ENCODE measurements at regions not wholly inside any gene's neighbourhood (a gene's known extent, or its start where the extent isn't known, plus 50 kb on each side); places are given as distances from the start of the nearest gene placed in this dataset.

DNA sequence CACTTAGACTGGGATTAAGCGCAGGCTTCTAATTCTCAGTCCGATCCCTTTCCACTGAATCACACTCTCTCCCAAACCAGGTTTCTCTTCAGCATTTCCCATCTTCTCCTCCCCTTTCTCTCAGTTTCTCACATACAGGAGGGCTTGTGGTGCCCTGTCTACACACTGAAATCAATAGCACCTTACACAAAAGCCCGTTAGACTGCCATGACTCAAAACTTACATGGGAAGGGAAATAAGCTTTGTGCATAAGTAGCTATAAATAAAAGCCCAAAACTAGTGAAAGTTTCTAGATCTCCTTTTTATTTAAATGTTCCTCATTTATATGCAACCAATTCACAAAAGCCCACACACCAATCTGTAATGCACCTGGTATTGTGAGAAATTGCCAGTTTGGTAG lies 318.4 kb downstream of the TXNL1 start:
- ATAC-seq = no peak
- no peaks in the 10 kb centered on the region for H3K36me3 Mint-ChIP-seq (ENCODE audit: low read depth)
- no peak for DNase-seq
- CTCF ChIA-PET = no interaction called here
- no peak overlapping the region for H3K4me3 Mint-ChIP-seq
- no peak overlapping the region for H3K27ac Mint-ChIP-seq
- no peaks in the 10 kb centered on the region for H3K27me3 Mint-ChIP-seq (ENCODE audit: low read depth)
- no peaks in the 10 kb centered on the region for H3K9me3 Mint-ChIP-seq (ENCODE audit: insufficient read depth)
- H3K4me1 Mint-ChIP-seq (ENCODE audit: low read depth) = no peaks in the 10 kb centered on the region
- POLR2A ChIA-PET = no interaction called here

DNA sequence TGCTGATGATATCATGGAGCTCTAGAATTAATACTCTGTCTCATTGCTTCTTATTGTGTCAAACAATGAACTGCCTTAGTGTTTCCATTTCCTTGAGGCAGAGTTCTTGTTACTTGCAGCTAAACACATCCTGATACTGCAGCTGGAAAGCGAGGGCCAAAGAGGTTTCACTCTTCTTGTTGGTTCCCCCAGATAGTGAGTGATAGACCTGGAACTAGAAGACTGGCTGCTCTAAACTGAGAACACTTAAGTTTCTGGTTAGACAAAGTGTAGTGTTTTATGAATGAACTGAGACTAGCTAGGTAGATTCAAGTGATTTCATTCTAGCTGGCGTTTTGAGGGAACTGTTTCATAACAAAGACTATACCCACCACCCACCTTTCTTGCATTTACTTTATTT lies 321.7 kb downstream of the TXNL1 start:
- no peak for ATAC-seq
- Mint-ChIP-seq H3K36me3 (ENCODE audit: low read depth) (no peaks in the 10 kb centered on the region), H3K27ac (no peak overlapping the region), H3K4me1 (ENCODE audit: low read depth) (no peaks in the 10 kb centered on the region), H3K4me3 (no peak overlapping the region), H3K27me3 (ENCODE audit: low read depth) (no peaks in the 10 kb centered on the region), H3K9me3 (ENCODE audit: insufficient read depth) (no peaks in the 10 kb centered on the region)
- ChIA-PET POLR2A (no interaction called here), CTCF (interaction anchor here (0.6 kb wide), 1 partner anchor 553 kb away, joined by 3 read pairs; no protein-coding TSS in a partner anchor)
- no peak for DNase-seq

DNA sequence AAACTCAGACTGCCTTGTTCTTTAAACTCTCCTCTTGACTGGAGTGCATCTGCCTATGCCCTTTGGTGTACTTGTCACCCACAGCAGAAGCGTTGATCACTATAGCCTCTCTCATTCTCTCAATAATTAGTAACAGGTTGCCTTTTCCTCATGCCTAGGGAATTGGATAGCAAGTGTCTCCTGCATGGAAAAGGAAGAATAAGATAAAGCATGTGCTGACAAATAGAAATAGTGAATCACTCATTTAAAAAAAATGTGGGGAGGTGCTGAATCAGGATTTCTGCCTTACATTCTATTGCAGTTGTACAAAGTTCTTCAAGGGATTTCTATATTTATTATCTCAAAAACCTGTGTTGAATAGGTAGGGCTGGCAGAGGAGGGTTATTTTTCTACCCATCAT lies 323.0 kb downstream of the TXNL1 start:
- Mint-ChIP-seq H3K9me3 (ENCODE audit: insufficient read depth) (no peaks in the 10 kb centered on the region), H3K36me3 (ENCODE audit: low read depth) (no peaks in the 10 kb centered on the region), H3K4me1 (ENCODE audit: low read depth) (no peaks in the 10 kb centered on the region), H3K27me3 (ENCODE audit: low read depth) (no peaks in the 10 kb centered on the region), H3K4me3 (no peak overlapping the region), H3K27ac (no peak overlapping the region)
- ATAC-seq (no peak), DNase-seq (no peak)
- ChIA-PET POLR2A (no interaction called here), CTCF (no interaction called here)

DNA sequence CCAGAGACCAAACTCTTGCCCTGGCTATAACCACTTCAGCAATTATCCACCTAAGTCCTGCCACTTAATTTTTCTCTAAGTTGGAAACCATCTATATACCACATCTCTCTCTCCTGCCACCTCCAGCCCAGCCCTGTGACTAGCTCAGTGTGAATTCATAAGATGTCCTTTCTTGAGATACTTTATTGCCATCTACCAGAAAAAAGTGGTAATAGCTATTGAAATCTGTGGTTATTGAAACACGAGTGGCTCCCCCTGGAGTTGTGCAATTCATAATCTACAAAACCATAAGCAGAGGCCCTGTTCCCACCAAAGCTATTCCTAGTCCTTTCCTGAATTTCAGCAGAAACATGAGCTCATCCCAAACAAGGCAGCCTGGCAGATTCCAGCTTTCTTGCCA lies 324.0 kb downstream of the TXNL1 start:
- no peak for ATAC-seq
- H3K9me3 Mint-ChIP-seq (ENCODE audit: insufficient read depth) = no peaks in the 10 kb centered on the region
- H3K4me1 Mint-ChIP-seq (ENCODE audit: low read depth) = no peaks in the 10 kb centered on the region
- POLR2A ChIA-PET = no interaction called here
- no peaks in the 10 kb centered on the region for H3K27me3 Mint-ChIP-seq (ENCODE audit: low read depth)
- H3K36me3 Mint-ChIP-seq (ENCODE audit: low read depth) = no peaks in the 10 kb centered on the region
- H3K27ac Mint-ChIP-seq = no peak overlapping the region
- no peak overlapping the region for H3K4me3 Mint-ChIP-seq
- no peak for DNase-seq
- CTCF ChIA-PET = no interaction called here

DNA sequence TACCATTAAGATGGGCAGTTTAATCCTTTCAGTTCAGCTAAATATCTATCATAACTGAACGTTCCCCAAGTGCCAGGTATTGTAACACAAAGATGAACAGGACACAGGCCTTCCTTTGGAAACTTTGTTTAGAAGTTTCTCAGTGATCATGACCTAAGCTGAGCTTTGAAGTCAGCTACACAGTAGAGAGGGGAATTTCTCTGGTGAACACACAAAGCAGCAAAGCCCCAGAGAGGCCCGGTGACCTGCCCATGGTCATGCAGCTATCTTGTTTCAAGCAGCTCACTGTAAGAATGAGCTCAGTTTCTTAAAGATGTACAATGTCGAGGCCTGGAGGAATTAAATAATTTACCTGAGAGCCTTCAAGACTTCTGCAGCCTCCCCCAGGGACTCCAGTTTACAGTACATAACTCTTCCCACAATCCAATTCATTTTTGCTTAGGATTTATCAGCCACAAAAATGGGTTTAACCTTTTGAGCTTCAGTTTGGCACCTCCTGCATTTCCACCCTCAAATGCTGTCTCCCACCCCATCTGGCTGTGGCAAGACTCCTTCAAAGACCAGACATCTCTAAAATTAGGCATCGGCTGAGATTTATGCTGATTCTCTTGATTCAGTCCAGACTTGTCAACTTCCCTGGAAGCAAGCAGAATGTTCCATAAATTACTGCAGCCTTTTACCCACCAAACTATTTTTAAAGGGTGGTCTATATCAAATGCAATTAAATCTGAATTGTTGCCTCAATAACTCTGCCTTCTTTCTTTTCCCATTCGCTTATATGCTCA lies 325.6 kb downstream of the TXNL1 start:
- Mint-ChIP-seq H3K27ac (no peak overlapping the region), H3K4me3 (no peak overlapping the region), H3K27me3 (ENCODE audit: low read depth) (no peaks in the 10 kb centered on the region), H3K4me1 (ENCODE audit: low read depth) (peaks cover 4% of the 10 kb centered on the region), H3K36me3 (ENCODE audit: low read depth) (no peaks in the 10 kb centered on the region), H3K9me3 (ENCODE audit: insufficient read depth) (no peaks in the 10 kb centered on the region)
- no peak for DNase-seq
- ChIA-PET CTCF (no interaction called here), POLR2A (no interaction called here)
- no peak for ATAC-seq

DNA sequence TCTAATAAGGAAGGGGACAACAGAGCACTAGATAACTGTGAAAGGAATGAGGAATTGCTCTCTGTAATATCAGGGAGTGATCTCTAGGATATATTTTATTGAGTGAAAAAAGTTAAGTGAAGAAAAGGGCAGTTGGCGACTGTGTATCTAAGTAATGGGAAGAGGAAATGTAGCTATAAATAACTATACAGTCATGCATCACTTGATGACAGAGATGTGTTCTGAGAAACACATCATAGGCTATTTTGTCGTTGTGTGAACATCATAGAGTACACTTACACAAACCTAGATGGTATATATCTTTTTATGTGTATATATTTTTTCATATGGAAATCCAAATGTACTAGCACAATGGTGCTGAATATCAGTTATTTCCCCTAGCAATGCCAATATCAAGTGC lies 329.3 kb downstream of the TXNL1 start:
- POLR2A ChIA-PET = no interaction called here
- Mint-ChIP-seq H3K4me3 (no peak overlapping the region), H3K36me3 (ENCODE audit: low read depth) (no peaks in the 10 kb centered on the region), H3K27ac (no peak overlapping the region), H3K4me1 (ENCODE audit: low read depth) (peaks cover 5% of the 10 kb centered on the region), H3K9me3 (ENCODE audit: insufficient read depth) (no peaks in the 10 kb centered on the region), H3K27me3 (ENCODE audit: low read depth) (no peaks in the 10 kb centered on the region)
- ATAC-seq = no peak
- CTCF ChIA-PET = no interaction called here
- no peak for DNase-seq

DNA sequence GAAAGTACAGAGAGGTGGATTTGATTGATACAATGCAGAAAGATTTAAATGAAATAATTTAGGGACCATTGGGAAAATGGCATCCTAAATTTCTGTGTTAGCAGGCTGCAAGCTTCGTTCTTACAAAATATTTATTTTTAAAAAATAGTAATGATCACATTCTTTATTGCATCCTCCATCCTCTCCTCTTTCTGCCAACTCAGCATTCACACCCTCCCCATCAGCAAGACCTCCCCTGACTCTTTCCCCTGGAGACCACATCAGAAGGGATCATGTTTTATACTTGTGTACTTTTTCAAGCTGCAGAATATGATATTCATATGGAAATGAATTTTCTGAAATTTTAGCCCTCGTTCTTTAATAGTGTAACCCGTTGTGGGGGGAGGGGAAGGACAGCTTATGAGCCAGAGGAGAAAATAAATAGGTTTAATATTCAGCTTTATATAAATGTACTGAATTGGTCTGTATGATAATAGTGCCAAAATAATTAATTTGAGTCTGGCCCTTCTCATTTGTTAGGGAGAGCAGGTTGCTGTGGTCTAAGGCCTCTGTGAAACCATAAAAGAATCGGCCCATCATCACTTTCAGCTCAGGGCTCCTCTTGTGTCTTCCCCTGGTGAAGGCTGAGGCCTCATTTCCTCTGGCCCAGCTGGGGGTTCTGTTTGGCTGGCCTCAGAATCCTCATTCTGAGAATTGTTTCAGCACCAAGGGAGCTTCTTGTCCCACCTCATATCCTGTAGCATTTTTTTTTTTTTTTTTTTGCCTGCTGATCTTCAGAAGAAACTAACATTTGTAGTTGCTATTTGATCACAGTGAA lies 330.8 kb downstream of the TXNL1 start:
- no peak for ATAC-seq
- CTCF ChIA-PET = no interaction called here
- Mint-ChIP-seq H3K36me3 (ENCODE audit: low read depth) (no peaks in the 10 kb centered on the region), H3K4me3 (no peak overlapping the region), H3K9me3 (ENCODE audit: insufficient read depth) (no peaks in the 10 kb centered on the region), H3K27ac (no peak overlapping the region), H3K4me1 (ENCODE audit: low read depth) (peaks cover 5% of the 10 kb centered on the region), H3K27me3 (ENCODE audit: low read depth) (no peaks in the 10 kb centered on the region)
- DNase-seq = no peak
- POLR2A ChIA-PET = no interaction called here

DNA sequence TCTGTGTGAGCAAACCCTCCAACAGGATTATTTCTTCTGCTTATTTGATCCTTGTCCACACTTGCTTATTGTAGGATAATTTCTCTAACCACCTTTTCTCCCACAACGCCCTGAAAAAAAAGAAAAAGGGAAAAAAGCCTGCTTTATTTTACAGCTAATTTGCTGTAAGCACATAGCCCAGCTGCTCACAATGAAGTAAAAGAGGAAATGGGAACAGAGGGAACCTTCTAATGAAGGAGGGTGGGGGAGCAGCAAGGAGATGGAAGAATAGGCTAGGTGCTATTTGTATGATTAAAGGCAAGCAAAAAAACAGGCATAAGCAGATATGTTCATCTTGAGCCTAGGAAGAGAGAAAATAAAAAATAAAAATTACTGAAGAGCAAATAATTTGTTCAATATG lies 331.6 kb downstream of the TXNL1 start:
- DNase-seq (no peak), ATAC-seq (no peak)
- no peaks in the 10 kb centered on the region for H3K36me3 Mint-ChIP-seq (ENCODE audit: low read depth)
- ChIA-PET POLR2A (no interaction called here), CTCF (no interaction called here)
- H3K4me1 Mint-ChIP-seq (ENCODE audit: low read depth) = peaks cover 5% of the 10 kb centered on the region
- no peak overlapping the region for H3K27ac Mint-ChIP-seq
- H3K27me3 Mint-ChIP-seq (ENCODE audit: low read depth) = no peaks in the 10 kb centered on the region
- no peak overlapping the region for H3K4me3 Mint-ChIP-seq
- H3K9me3 Mint-ChIP-seq (ENCODE audit: insufficient read depth) = no peaks in the 10 kb centered on the region

DNA sequence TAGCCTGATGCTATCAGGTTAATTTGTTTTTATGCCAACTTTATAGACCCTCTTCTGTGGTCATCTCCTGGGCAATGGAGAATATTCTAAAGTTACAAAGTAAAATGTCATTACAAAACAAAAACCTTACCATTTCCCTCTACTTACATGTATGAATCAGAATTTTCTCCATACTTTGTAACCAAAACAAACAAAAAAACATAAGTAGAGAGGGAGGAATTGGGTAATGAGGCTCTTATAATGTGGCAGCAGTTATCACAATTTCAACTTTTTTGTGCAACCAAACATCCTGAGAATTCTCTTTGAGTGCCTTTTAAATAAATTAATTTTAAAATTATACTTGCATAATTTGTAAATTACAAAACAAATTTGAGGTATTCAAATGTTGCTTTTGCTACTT lies 332.8 kb downstream of the TXNL1 start:
- Mint-ChIP-seq H3K9me3 (ENCODE audit: insufficient read depth) (no peaks in the 10 kb centered on the region), H3K27ac (no peak overlapping the region), H3K27me3 (ENCODE audit: low read depth) (no peaks in the 10 kb centered on the region), H3K36me3 (ENCODE audit: low read depth) (no peaks in the 10 kb centered on the region), H3K4me3 (no peak overlapping the region), H3K4me1 (ENCODE audit: low read depth) (peaks cover 5% of the 10 kb centered on the region)
- ChIA-PET POLR2A (no interaction called here), CTCF (no interaction called here)
- DNase-seq (no peak), ATAC-seq (no peak)

DNA sequence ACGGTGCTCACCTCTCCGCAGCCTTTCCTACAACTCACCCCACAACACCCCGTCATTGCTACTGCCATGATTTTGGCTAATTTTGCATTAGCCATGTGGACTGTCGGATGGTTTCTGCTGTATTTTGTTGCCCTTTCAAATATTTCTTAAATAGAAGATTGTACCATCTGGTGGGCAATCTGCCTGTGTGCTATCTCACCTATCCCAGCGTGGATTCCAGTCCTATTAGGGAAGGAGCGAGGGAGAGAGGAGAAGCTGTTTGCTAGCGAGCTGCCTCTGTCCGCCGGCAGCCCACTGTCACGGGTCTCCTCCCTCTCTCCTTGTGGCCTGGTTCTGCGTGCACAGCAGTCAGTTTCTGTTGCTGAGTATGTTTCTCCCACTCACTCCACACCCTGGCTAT lies 336.2 kb downstream of the TXNL1 start:
- H3K27ac Mint-ChIP-seq = no peak overlapping the region
- H3K9me3 Mint-ChIP-seq (ENCODE audit: insufficient read depth) = no peaks in the 10 kb centered on the region
- CTCF ChIA-PET = no interaction called here
- H3K27me3 Mint-ChIP-seq (ENCODE audit: low read depth) = no peaks in the 10 kb centered on the region
- no peak for ATAC-seq
- no peak overlapping the region for H3K4me3 Mint-ChIP-seq
- H3K36me3 Mint-ChIP-seq (ENCODE audit: low read depth) = no peaks in the 10 kb centered on the region
- DNase-seq = no peak
- H3K4me1 Mint-ChIP-seq (ENCODE audit: low read depth) = no peaks in the 10 kb centered on the region
- POLR2A ChIA-PET = no interaction called here

DNA sequence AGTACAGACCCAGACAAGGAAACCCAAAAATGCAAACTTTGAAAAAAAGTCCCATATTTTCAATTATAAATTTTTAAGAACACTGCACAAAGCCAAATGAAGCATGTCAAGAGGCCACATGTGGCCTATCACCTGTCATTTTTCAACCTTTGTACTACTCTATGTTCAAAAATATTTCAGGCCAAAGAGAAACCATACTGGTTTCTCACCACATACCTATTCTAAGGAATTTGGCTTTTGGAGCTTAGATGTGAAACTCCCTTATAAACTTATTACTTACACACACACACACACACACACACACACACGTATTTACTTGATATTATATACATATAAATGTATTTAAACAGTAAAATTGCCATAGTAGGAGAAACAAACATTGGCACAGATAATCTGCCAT lies 338.7 kb downstream of the TXNL1 start:
- no peaks in the 10 kb centered on the region for H3K9me3 Mint-ChIP-seq (ENCODE audit: insufficient read depth)
- CTCF ChIA-PET = no interaction called here
- H3K27me3 Mint-ChIP-seq (ENCODE audit: low read depth) = no peaks in the 10 kb centered on the region
- no peak overlapping the region for H3K27ac Mint-ChIP-seq
- DNase-seq = no peak
- no peaks in the 10 kb centered on the region for H3K36me3 Mint-ChIP-seq (ENCODE audit: low read depth)
- H3K4me3 Mint-ChIP-seq = no peak overlapping the region
- POLR2A ChIA-PET = no interaction called here
- no peak for ATAC-seq
- peaks cover 5% of the 10 kb centered on the region for H3K4me1 Mint-ChIP-seq (ENCODE audit: low read depth)

DNA sequence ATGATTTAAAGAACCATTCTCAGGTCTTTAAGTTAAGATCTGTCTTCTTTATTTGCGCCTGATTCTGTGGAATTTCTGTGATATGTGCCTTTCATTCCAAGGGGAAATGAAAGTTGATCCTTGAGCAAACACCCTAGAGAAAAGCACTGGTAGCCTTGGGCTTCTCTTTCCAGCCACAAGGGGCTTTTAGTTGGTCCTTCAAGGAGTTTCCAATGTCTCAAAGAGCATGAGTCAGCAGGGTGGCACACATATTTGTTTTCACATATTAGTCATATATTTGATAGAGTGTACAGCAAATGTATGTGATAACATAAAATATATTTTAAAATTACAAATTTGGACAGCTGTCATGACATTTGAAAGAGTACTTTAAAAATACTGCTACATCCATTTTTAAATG lies 339.5 kb downstream of the TXNL1 start:
- H3K9me3 Mint-ChIP-seq (ENCODE audit: insufficient read depth) = no peaks in the 10 kb centered on the region
- no peak overlapping the region for H3K4me3 Mint-ChIP-seq
- DNase-seq (no peak), ATAC-seq (no peak)
- H3K27ac Mint-ChIP-seq = no peak overlapping the region
- H3K27me3 Mint-ChIP-seq (ENCODE audit: low read depth) = no peaks in the 10 kb centered on the region
- no peaks in the 10 kb centered on the region for H3K36me3 Mint-ChIP-seq (ENCODE audit: low read depth)
- H3K4me1 Mint-ChIP-seq (ENCODE audit: low read depth) = peaks cover 9% of the 10 kb centered on the region
- ChIA-PET CTCF (no interaction called here), POLR2A (no interaction called here)

DNA sequence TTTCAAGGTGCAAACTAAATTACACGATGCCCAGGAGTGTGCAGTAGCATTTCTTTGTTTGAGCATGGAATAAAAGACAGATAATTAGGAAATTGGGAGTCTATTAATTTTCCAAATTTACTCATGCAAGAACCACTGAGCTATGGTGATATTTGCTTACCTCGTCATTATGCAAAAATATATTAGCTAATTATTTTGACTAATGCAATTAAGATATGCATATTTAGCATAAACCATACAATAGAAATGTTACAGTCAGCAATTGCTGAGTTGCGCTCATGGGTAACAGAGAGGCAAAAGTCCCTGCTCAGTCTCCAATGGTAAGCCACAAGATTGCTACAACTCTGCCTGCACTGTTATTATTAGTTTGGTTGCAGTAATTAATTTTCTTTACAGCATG lies 342.0 kb downstream of the TXNL1 start:
- no peaks in the 10 kb centered on the region for H3K9me3 Mint-ChIP-seq (ENCODE audit: insufficient read depth)
- no peak overlapping the region for H3K4me3 Mint-ChIP-seq
- DNase-seq (no peak), ATAC-seq (no peak)
- peaks cover 9% of the 10 kb centered on the region for H3K4me1 Mint-ChIP-seq (ENCODE audit: low read depth)
- CTCF ChIA-PET = no interaction called here
- no peaks in the 10 kb centered on the region for H3K36me3 Mint-ChIP-seq (ENCODE audit: low read depth)
- no peaks in the 10 kb centered on the region for H3K27me3 Mint-ChIP-seq (ENCODE audit: low read depth)
- POLR2A ChIA-PET = interaction anchor here (0.6 kb wide), 2 partner anchors 10 to 57 kb away, joined by 3 read pairs; no protein-coding TSS in a partner anchor
- no peak overlapping the region for H3K27ac Mint-ChIP-seq

All from activated CD8-positive, alpha-beta T cell treated with anti-CD3 and anti-CD28 coated beads, Interleukin-2, amount 10 ng/mL, durations not matched to agents 7 days and 5 days (primary cell).